Breast epithelium (tissue), 3 donors: ENCODE measurements at regions not wholly inside any gene's neighbourhood (a gene's known extent, or its start where the extent isn't known, plus 50 kb on each side); places are given as distances from the start of the nearest gene placed in this dataset.

Experiments used
- POLR2A ChIP-seq: fragments of 450-650 bp; IDR thresholded peaks from one replicate; pipeline ENCODE4 v1.6.1; 2016; ENCODE audit warnings: antibody characterized with exemption, mild to moderate bottlenecking, moderate library complexity
- TF ChIP-seq, protein P1 (sequence below), 3 donors: fragments of 450-650 bp; IDR thresholded peaks; one replicate each; pipeline ENCODE4 v1.5.1; 2016 to 2017; ENCODE audit warnings: antibody characterized with exemption in 3 of 3, mild to moderate bottlenecking in 3 of 3, moderate library complexity in 3 of 3

DNA sequence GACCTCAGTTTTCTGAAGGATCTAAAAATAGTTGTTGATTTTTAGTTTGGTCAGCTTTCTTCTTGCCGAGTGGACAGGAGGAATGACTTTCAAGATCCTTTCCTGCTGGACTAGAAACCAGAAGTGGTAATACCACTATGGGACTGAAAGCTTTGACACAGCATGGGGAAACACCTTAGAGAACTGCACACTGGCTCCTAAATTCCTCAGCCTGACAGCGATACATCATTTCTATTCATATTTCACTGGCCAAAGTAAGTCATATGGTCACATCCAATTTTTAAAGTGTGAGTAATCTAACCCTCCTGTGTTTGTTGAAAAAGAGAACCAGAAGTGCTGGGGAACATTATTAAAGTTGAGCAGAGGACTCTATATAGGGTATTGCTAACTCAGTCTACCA, 244.7 kb upstream of the MMADHC start:
- TF ChIP-seq, protein P1, sequence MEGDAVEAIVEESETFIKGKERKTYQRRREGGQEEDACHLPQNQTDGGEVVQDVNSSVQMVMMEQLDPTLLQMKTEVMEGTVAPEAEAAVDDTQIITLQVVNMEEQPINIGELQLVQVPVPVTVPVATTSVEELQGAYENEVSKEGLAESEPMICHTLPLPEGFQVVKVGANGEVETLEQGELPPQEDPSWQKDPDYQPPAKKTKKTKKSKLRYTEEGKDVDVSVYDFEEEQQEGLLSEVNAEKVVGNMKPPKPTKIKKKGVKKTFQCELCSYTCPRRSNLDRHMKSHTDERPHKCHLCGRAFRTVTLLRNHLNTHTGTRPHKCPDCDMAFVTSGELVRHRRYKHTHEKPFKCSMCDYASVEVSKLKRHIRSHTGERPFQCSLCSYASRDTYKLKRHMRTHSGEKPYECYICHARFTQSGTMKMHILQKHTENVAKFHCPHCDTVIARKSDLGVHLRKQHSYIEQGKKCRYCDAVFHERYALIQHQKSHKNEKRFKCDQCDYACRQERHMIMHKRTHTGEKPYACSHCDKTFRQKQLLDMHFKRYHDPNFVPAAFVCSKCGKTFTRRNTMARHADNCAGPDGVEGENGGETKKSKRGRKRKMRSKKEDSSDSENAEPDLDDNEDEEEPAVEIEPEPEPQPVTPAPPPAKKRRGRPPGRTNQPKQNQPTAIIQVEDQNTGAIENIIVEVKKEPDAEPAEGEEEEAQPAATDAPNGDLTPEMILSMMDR (IDR thresholded peaks at IDR 0.05): no peak
- no peak for TF ChIP-seq POLR2A
